ENCODE measurements at regions not wholly inside any gene's neighbourhood (a gene's known extent, or its start where the extent isn't known, plus 50 kb on each side); places are given as distances from the start of the nearest gene placed in this dataset.

DNA sequence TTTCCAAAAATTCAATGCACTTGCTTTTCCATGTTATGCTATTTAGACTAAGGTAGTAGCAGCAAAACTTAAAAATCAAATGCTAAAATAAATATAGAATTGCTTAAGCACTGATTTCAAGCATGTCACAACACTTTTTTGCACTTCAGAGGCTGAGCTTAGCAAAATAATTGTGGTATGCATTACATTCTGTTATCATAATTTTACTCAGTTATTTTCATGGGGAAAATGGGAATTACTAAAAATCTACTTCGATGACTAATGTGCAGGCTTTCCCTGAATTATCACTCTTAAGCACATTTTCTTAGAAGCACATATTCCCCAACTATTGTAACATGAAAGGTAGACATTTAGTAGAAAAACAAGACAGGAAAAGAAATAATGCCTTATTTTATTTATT, 322.4 kb upstream of the CBLB start:
- H3K4me3 ChIP-seq (ENCODE audit: low read depth, low read length) = no peak overlapping the region
- no peak for TF ChIP-seq CTCF (IDR thresholded peaks at IDR 0.05; ENCODE audit: low read depth, low read length)

- TF ChIP-seq CTCF (IDR thresholded peaks at IDR 0.05; ENCODE audit: low read depth, low read length) = no peak
Observed at GRCh38 chr3:106191913-106192312, 323.1 kb upstream of the CBLB start.

DNA sequence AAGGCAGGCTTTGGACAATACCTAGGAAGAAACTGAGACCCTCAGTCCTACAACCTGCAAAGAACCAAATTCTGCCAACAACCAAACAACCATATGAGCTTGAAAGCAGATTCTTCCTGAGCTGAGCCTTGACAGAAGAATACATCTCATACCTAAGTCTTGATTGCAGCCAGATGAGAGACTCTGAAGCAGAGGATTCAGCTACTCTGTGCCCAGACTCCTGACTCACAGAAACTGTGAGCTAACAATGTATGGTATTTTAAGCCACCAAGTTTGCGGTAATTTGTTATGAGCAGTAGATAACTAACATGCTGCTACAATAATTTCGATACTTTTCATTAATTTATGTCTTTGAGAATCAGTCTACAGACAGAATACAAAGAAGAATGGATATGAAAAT, 325.1 kb upstream of the CBLB start:
- H3K4me3 ChIP-seq (ENCODE audit: low read depth, low read length) = no peak overlapping the region
- no peak for TF ChIP-seq CTCF (IDR thresholded peaks at IDR 0.05; ENCODE audit: low read depth, low read length)

More at GRCh38 chr3:106191913-106192312, 323.1 kb upstream of the CBLB start:
- H3K4me3 ChIP-seq (ENCODE audit: low read depth, low read length) = no peak overlapping the region

- TF ChIP-seq CTCF (IDR thresholded peaks at IDR 0.05; ENCODE audit: low read depth, low read length) = no peak
- no peak overlapping the region for H3K4me3 ChIP-seq (ENCODE audit: low read depth, low read length)
Observed at GRCh38 chr3:106194726-106195125, 325.9 kb upstream of the CBLB start.

- no peak overlapping the region for H3K4me3 ChIP-seq (ENCODE audit: low read depth, low read length)
- no peak for TF ChIP-seq CTCF (IDR thresholded peaks at IDR 0.05; ENCODE audit: low read depth, low read length)
Observed at GRCh38 chr3:106197532-106198194, 328.9 kb upstream of the CBLB start.

DNA sequence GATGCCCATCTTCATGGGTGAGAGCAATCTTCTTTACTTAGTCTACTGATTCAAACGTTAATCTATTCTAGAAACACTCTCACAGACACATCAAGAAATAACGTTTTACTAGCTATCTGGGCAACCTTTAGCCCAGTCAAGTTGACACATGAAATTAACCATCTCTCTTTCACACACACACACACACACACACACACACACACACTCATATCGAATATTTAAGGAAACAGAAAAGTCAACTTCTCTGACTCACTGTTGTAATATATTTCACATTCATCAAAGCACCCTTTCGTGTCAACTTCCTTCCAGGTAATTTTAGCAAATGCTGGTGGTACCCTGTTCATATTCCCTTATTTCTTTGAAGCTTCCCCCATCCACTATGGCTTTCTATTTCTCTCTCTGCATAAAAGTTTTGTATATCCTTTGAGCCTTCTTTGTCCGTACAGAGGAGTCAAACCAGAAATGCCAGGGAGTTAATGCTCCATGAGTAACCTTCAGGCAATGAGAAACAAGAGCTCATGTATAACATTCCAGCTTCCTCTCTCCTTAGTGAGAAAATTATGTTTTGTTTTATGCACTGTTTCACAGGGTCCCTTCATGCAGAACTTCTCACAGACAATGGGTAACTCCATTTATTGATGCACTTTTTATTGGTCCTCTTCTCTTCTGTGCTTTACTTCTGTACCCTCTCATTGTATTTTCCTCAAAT, 335.5 kb upstream of the CBLB start:
- H3K4me3 ChIP-seq (ENCODE audit: low read depth, low read length) = no peak overlapping the region
- no peak for TF ChIP-seq CTCF (IDR thresholded peaks at IDR 0.05; ENCODE audit: low read depth, low read length)

GRCh38 chr3:106206146-106206545, 337.3 kb upstream of the CBLB start:
- TF ChIP-seq CTCF (IDR thresholded peaks at IDR 0.05; ENCODE audit: low read depth, low read length) = no peak
- H3K4me3 ChIP-seq (ENCODE audit: low read depth, low read length) = no peak overlapping the region

All from WI38 (cell line).